C4-2B (cell line): ENCODE measurements at regions not wholly inside any gene's neighbourhood (a gene's known extent, or its start where the extent isn't known, plus 50 kb on each side); places are given as distances from the start of the nearest gene placed in this dataset.

Source experiments
- ZFX ChIP-seq: fragments of 450-650 bp; IDR thresholded peaks from 2 replicates; pipeline ENCODE4 v1.6.1; 2017
- TF ChIP-seq, protein P1 (sequence below): fragments of 450-650 bp; conservative IDR thresholded peaks from 2 replicates; pipeline ENCODE4 v1.5.1; 2017; ENCODE audit warnings: mild to moderate bottlenecking

DNA sequence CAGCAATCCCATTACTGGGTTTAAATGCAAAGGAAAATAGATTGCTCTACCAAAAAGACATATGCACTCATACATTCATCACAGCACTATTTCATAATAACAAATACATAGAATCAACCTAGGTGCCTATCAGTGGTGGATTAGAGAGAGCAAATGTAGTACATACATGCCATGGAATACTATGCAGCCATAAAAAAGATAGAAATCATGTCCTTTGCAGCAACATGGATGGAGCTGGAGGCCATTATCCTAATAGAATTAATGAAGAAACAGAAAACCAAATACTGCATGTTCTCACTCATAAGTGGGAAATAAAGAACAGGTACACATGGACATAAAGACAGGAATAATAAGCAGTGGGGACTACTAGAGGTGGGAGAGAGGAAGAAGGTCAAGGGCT, 70.7 kb upstream of the MLIP start:
- TF ChIP-seq, protein P1, sequence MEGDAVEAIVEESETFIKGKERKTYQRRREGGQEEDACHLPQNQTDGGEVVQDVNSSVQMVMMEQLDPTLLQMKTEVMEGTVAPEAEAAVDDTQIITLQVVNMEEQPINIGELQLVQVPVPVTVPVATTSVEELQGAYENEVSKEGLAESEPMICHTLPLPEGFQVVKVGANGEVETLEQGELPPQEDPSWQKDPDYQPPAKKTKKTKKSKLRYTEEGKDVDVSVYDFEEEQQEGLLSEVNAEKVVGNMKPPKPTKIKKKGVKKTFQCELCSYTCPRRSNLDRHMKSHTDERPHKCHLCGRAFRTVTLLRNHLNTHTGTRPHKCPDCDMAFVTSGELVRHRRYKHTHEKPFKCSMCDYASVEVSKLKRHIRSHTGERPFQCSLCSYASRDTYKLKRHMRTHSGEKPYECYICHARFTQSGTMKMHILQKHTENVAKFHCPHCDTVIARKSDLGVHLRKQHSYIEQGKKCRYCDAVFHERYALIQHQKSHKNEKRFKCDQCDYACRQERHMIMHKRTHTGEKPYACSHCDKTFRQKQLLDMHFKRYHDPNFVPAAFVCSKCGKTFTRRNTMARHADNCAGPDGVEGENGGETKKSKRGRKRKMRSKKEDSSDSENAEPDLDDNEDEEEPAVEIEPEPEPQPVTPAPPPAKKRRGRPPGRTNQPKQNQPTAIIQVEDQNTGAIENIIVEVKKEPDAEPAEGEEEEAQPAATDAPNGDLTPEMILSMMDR, result no peak
- no peak for TF ChIP-seq ZFX
